ENCODE measurements at regions not wholly inside any gene's neighbourhood (a gene's known extent, or its start where the extent isn't known, plus 50 kb on each side); places are given as distances from the start of the nearest gene placed in this dataset.
"Not testable (repeated sequence)": the region's sequence is repeated elsewhere in the genome, so short reads cannot be mapped to it uniquely, and the experiment has no call there.

DNA sequence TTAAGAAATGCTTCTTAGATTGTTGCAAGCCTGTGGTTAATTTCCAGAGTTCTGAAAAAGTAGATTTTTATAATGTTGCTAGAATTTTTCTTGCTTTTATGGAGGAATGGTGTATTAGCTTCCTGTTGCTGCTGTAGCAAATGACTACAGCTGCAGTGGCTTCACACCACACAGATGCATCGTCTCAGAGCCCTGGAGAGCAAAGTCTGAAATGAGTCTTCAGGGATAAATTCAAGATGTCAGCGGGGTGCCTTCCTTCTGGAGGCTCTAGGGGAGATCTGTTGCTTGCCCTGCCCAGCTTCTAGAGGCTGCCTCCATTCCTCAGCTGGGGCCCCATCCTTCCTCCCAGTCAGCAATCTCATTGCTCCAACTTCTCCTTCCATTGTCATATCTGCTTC lies 187.8 kb downstream of the ZNF516 start:
- in situ Hi-C loops (cut with MboI; ENCODE audit: low sequenced_read_pairs): no loop called here
- H3K27me3 ChIP-seq (ENCODE audit: low read depth): peaks cover 6% of the 10 kb centered on the region; the same call in 1 of the 2 replicates

DNA sequence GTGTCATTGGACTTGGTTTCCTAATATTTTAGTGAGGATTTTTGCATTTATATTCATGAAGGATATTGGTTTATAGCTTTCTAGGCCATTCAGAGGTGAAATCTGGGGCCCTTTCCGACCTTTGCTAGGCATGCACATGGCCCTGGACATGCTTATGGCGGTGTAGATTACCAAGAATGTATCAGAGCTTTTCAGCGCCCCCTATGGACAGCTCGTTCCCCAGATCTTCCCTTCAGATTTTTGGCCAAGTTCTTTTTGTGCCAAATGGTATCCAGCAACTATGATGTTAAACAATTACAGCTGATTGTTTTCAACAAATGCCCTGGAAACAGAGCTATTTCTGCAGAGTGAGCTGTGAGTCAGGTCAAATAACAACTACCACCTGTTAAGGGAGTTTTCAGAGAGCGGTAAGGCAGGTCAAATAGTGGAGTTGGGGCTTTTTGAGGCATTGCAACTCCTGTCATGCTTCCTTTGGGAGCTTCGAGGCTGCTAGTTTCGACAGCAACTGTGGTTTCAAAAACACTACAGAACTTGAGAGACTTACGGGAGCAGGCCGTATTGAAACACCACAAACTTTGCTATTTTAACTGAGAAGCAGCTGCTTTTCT lies 188.3 kb downstream of the ZNF516 start:
- H3K36me3 ChIP-seq (replicated peaks): no peaks in the 10 kb centered on the region
- H3K4me3 ChIP-seq: no peak overlapping the region
- H3K9me3 ChIP-seq: no peaks in the 10 kb centered on the region
- H3K27me3 ChIP-seq (ENCODE audit: low read depth): peaks cover 6% of the 10 kb centered on the region; the same call in 1 of the 2 replicates
- in situ Hi-C loops (cut with MboI; ENCODE audit: low sequenced_read_pairs): no loop called here
- H3K4me1 ChIP-seq: no peaks in the 10 kb centered on the region
- peak in 1 of 2 experiments; percentile 35 for DNase-seq (ENCODE audit: low spot score in 2 of 2)

More for the DNA sequence above, 187.8 kb downstream of the ZNF516 start:
- no peak overlapping the region for H3K4me3 ChIP-seq
- H3K9me3 ChIP-seq: no peaks in the 10 kb centered on the region
- no peak for DNase-seq (ENCODE audit: low spot score in 2 of 2)
- no peaks in the 10 kb centered on the region for H3K4me1 ChIP-seq
- H3K36me3 ChIP-seq (replicated peaks): no peaks in the 10 kb centered on the region

DNA sequence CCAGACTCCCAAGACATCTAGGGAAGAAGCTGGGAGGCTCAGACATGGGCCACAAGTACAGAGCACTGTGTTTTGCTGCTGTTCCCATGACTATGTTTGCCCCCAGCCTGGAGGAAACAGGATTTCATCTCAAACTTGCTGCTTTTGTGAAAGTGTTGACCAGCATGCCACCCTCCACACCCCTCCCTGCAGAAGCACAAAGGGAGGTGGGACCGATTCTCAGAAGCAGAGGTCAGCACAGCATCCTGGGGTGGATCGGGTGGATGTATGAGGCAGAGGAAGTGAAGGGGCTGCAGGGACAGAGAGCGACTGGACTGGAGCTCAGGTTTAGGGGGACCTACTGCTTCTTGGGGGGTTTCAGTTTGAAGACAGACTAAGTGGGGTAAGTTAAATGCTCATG lies 209.2 kb downstream of the ZNF516 start:
- no peaks in the 10 kb centered on the region for H3K36me3 ChIP-seq (replicated peaks)
- no peak overlapping the region for H3K4me3 ChIP-seq
- in situ Hi-C loops (cut with MboI; ENCODE audit: low sequenced_read_pairs): no loop called here
- DNase-seq (ENCODE audit: low spot score in 2 of 2): no peak
- no peaks in the 10 kb centered on the region for H3K9me3 ChIP-seq
- H3K4me1 ChIP-seq: no peaks in the 10 kb centered on the region
- no peaks in the 10 kb centered on the region for H3K27me3 ChIP-seq (ENCODE audit: low read depth)

DNA sequence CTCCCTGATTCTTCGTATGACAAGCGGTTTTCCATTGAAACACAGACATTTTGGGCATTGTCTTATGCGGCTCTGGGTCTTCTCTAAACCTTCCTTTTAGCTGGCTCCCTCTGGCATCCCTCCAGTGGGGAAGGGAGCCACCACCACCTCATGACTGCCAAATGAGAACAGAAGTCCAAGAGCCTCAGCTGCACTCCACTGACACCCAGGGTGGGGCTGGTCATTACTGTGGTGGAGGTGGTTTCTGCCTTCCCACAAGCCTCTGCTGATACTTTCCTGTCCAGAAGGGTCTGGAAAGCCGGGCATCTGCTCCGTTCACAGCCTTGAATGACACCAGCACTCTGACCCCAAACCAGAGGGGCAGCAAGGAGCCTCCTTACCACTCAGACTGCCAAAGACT lies 213.5 kb downstream of the ZNF516 start:
- H3K9me3 ChIP-seq: no peaks in the 10 kb centered on the region
- no peak for DNase-seq (ENCODE audit: low spot score in 2 of 2)
- no peaks in the 10 kb centered on the region for H3K36me3 ChIP-seq (replicated peaks)
- no peaks in the 10 kb centered on the region for H3K4me1 ChIP-seq
- H3K27me3 ChIP-seq (ENCODE audit: low read depth): 0 out of 2 replicates have a peak, but pooled peaks cover 2% of the 10 kb centered on the region
- in situ Hi-C loops (cut with MboI; ENCODE audit: low sequenced_read_pairs): no loop called here
- no peak overlapping the region for H3K4me3 ChIP-seq

DNA sequence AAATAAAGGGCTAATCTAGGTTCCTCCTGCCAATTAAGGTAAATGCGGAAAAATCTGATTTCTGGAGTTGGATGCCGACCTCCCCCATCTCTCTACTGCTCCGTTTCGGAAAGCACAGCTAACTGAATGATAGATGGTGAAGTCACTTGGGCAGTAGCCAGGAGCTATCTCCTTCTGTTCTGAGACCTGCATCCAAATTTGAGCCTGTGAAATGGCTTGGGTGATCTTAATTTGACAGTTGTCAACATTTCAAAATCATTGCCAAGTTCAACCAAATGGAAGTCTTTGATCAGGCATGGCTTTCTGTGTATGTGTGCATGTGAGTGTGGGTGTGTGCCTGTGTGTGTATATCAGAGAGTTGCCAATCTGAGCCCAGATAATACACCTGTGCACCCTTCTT lies 217.2 kb downstream of the ZNF516 start:
- Histone ChIP-seq H3K9me3 (no peaks in the 10 kb centered on the region), H3K27me3 (ENCODE audit: low read depth) (0 out of 2 replicates have a peak, but pooled peaks cover 2% of the 10 kb centered on the region), H3K4me3 (no peak overlapping the region), H3K4me1 (no peaks in the 10 kb centered on the region), H3K36me3 (replicated peaks) (no peaks in the 10 kb centered on the region)
- in situ Hi-C loops (cut with MboI; ENCODE audit: low sequenced_read_pairs): no loop called here
- DNase-seq (ENCODE audit: low spot score in 2 of 2): no peak

DNA sequence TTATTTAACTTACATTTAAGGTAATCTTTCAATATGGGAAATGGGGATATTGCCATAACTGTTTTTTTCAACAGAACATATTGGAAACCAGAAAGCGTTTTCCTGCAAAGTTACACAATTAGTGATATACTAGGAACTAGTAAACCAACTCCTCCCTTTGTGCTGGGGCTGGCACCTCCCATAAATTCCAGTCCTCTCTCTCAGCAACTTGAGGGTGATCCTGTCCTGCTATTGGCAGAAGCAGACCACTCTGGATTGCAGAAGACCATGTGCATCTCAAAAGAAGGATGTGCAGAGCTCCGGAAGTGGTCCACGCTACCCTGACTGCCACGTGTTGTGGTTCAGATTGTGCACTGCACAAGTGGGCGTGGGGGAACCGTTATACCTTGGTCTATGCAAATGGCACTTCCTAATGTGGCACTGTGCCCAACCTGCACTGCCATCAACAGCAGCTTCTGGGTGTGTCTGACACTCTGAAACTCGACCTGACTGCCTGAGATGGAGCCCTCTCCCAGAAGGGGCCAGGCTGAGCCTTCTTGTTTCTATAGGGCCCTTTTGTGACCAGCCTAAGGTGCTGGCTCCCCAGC lies 219.2 kb downstream of the ZNF516 start:
- no peaks in the 10 kb centered on the region for H3K4me1 ChIP-seq
- DNase-seq (ENCODE audit: low spot score in 2 of 2): no peak
- in situ Hi-C loops (cut with MboI; ENCODE audit: low sequenced_read_pairs): no loop called here
- no peaks in the 10 kb centered on the region for H3K9me3 ChIP-seq
- H3K27me3 ChIP-seq (ENCODE audit: low read depth): 0 out of 2 replicates have a peak, but pooled peaks cover 2% of the 10 kb centered on the region
- H3K4me3 ChIP-seq: no peak overlapping the region
- no peaks in the 10 kb centered on the region for H3K36me3 ChIP-seq (replicated peaks)

DNA sequence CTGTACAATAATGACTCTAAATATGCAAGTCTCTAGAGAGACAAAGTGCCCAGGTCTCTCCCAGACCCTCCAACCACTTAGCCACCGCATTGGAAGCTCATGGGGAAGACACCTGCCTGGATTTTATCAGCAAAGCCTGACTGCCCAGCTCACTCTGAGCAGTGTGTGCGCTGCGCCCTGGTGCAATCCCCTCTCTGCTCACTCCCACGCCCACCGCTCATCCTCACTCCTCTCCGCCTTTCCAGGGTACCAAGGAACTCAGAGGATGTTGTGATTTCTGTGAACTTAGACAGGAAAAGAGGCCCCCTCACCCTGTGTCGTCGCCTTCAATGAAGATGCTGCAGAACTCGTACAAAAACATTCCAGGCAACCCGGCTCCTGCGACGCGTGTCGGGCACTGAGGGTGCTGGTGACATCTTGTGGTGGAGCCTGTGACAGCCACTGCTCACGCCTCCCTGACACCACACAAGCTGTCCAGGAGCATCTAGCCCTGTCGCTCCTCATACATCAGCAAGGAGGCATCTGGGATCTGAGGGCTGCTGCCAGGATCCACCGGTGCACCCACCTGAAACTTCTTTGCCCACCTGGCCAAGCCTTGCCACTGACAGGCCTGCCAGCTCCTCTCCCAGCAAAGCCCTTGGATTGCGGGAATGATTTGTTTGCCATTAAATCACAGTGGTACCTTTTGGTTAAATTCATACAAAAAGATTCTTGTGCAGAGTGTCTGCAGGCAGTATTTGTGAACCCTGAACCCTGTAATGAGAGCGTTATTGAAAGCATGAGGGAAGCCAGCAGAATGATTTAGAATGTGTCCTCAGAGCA lies 220.4 kb downstream of the ZNF516 start:
- Histone ChIP-seq H3K27me3 (ENCODE audit: low read depth) (0 out of 2 replicates have a peak, but pooled peaks cover 2% of the 10 kb centered on the region), H3K9me3 (no peaks in the 10 kb centered on the region), H3K4me1 (no peaks in the 10 kb centered on the region), H3K4me3 (no peak overlapping the region), H3K36me3 (replicated peaks) (no peaks in the 10 kb centered on the region)
- DNase-seq (ENCODE audit: low spot score in 2 of 2): peak; percentile 10 to 48
- in situ Hi-C loops (cut with MboI; ENCODE audit: low sequenced_read_pairs): no loop called here

DNA sequence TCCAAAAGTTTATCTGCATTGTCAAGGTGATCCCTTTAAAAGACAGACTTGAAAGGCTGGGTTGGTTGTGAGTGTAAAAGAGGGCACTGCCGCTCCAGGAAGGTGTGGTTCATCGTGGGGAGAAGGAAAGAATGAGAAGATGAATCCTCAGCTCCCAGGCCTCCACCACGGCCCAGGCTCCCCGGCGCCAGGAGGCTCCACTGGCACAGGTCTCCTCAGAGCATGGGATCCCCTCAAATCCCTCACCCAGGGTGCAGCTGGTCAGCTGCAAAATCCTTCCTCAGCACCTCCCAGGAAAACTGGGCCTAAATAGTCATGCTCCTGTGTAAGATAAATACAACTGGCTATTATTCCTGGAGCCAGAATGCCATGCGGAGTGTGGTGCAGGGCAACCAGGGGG lies 221.1 kb downstream of the ZNF516 start:
- no peak overlapping the region for H3K4me3 ChIP-seq
- H3K27me3 ChIP-seq (ENCODE audit: low read depth): 0 out of 2 replicates have a peak, but pooled peaks cover 2% of the 10 kb centered on the region
- DNase-seq (ENCODE audit: low spot score in 2 of 2): no peak
- no peaks in the 10 kb centered on the region for H3K4me1 ChIP-seq
- in situ Hi-C loops (cut with MboI; ENCODE audit: low sequenced_read_pairs): no loop called here
- no peaks in the 10 kb centered on the region for H3K36me3 ChIP-seq (replicated peaks)
- no peaks in the 10 kb centered on the region for H3K9me3 ChIP-seq

DNA sequence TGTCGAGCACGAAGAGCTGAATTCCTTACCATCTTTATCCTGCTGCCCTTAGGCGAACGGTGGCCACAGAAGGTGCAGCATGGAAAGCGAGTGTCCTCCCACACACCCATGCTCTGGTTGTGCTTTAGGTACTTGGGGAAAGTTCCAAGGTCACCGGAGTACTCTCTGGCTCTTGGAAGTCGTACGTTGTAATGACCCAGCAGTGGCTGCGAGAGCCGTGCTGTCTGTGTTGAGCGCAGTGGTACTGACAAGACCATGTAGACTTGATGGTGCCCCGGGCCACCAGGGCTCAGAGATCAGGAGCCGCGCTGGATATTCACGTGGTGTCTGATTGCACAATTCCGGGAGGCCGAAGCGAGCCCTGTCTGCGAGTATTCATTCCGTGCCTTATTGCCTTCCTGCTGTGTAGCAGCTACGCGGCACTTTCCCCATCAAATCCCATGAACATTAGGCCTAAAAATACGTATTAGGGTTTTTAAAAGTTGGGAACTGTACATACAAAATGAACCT lies 222.0 kb downstream of the ZNF516 start:
- Histone ChIP-seq H3K36me3 (replicated peaks) (no peaks in the 10 kb centered on the region), H3K9me3 (no peaks in the 10 kb centered on the region), H3K4me3 (no peak overlapping the region), H3K4me1 (no peaks in the 10 kb centered on the region), H3K27me3 (ENCODE audit: low read depth) (0 out of 2 replicates have a peak, but pooled peaks cover 2% of the 10 kb centered on the region)
- in situ Hi-C loops (cut with MboI; ENCODE audit: low sequenced_read_pairs): no loop called here
- no peak for DNase-seq (ENCODE audit: low spot score in 2 of 2)

DNA sequence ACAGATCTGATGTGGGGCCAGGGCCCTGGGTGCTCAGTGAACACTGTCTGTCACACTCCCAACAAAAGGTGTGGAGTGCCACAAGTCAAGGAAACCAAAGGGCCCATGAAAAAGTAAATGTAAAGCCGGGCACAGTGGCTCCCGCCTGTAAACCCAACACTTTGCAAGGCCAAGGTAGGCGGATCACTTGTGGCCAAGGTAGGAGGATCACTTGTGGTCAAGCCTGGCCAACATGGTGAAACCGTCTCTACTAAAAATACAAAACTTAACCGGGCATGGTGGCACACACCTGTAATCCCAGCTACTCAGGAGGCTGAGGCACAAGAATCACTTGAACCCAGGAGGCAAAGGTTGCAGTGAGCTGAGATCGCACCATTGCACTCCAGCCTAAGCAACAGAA lies 227.6 kb downstream of the ZNF516 start:
- H3K27me3 ChIP-seq (ENCODE audit: low read depth); H3K9me3 ChIP-seq; in situ Hi-C loops (cut with MboI; ENCODE audit: low sequenced_read_pairs): not testable (repeated sequence)

DNA sequence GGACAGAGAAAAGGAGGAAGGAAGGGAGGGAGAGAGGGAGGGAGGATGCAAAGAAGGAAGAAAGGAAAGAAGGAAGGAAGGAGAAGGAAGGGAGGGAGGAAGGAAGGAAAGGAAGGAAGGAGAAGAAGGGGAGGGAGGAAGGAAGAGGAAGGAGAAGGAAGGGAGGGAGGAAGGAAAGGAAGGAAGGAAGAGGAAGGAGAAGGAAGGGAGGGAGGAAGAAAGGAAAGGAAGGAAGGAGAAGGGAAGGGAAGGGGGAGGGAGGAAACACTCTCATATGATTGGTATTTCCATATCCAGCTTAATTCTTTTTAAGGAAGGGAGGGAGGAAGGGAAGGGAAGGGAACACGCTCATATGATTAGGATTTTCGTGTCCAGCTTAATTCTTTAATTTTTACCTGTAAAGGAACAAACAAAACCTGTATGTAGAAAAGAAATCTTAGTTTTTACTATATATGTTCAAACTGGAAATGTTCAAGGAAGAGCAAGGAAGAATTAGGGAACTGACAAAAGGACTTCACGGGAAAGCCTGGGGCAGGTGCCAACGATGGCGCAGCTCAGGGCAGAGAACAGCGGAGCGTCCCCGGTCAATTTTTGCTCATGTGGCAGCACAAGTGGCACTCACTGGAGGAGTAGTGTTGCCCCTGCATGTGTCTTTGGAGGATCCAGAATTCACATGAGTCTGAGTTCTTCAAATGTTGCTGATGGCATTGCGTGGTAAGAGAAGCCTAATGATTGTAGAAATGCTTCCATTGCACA lies 228.6 kb downstream of the ZNF516 start:
- H3K27me3 ChIP-seq (ENCODE audit: low read depth): no peaks in the 10 kb centered on the region
- DNase-seq (ENCODE audit: low spot score in 2 of 2): no peak
- no peak overlapping the region for H3K4me3 ChIP-seq

More for the DNA sequence above, 227.6 kb downstream of the ZNF516 start:
- H3K36me3 ChIP-seq (replicated peaks); DNase-seq (ENCODE audit: low spot score in 2 of 2); H3K4me1 ChIP-seq; H3K4me3 ChIP-seq: not testable (repeated sequence)

DNA sequence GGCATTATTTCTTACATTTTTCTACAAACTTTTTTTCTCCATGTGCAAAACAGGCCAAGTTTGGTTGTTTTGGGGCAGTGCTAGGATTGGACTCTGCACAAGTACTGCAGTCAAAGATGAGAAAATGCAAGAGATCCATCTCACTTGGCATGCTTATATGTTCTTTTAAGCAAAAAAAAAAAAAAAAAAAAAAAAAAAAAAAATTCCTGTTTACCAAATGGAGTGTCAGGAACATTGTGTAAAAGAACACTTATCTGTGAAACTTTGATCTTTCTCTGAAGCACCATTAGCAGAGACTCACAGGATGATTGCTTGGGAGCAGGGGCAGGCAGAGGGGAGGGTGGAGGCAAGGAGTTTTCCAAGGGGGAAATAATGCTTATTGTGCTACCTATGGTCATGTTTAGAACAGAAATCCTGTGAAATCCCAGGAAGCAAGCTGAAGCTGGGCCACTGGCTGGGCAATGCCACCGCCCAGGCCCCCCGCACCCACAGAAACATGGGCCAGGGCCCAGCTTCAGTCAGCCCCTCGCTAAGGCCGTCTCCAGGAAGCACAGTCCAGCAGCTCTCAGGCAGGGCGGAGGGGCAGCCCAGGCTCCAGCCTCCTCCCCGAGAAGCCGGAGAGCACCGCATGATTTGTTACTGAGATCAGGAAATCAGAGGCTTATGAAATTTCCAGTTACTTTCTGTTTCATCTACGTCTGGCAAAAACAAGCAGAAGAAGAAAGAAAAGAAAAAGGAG lies 229.4 kb downstream of the ZNF516 start:
- H3K27me3 ChIP-seq (ENCODE audit: low read depth): no peaks in the 10 kb centered on the region
- H3K36me3 ChIP-seq (replicated peaks): no peaks in the 10 kb centered on the region
- DNase-seq (ENCODE audit: low spot score in 2 of 2): no peak
- H3K4me3 ChIP-seq: no peak overlapping the region
- H3K9me3 ChIP-seq: no peaks in the 10 kb centered on the region
- in situ Hi-C loops (cut with MboI; ENCODE audit: low sequenced_read_pairs): no loop called here
- H3K4me1 ChIP-seq: peaks cover 4% of the 10 kb centered on the region; the same call in 1 of the 2 replicates

More for the DNA sequence above, 228.6 kb downstream of the ZNF516 start:
- Histone ChIP-seq H3K36me3 (replicated peaks) (no peaks in the 10 kb centered on the region), H3K4me1 (peaks cover 4% of the 10 kb centered on the region; the same call in 1 of the 2 replicates), H3K9me3 (no peaks in the 10 kb centered on the region)
- in situ Hi-C loops (cut with MboI; ENCODE audit: low sequenced_read_pairs): no loop called here

DNA sequence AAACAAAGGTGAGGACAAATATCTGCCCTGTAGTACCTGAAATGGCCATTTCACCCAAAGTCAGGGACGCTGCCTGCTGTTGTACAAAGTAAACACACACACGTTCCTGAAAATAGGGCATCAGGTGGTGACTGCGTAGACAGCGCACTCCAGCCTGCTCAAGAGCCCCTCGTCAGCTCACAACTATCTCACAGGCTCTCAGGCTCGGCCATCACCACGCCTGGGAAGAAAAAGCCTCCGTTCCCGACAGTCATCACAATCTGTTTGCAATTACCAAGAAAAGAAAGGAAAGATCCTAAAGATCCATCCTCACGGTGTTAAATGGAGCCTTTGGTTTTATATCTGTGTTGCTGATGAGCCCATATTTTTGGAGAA lies 230.2 kb downstream of the ZNF516 start:
- in situ Hi-C loops (cut with MboI; ENCODE audit: low sequenced_read_pairs): no loop called here

More for the DNA sequence above, 230.2 kb downstream of the ZNF516 start:
- no peak for DNase-seq (ENCODE audit: low spot score in 2 of 2)
- Histone ChIP-seq H3K27me3 (ENCODE audit: low read depth) (no peaks in the 10 kb centered on the region), H3K4me3 (no peak overlapping the region), H3K36me3 (replicated peaks) (no peaks in the 10 kb centered on the region), H3K4me1 (peaks cover 4% of the 10 kb centered on the region; the same call in 1 of the 2 replicates), H3K9me3 (no peaks in the 10 kb centered on the region)

Measured in HAP-1 (cell line).